NOMO-1 (cell line): ENCODE measurements at regions not wholly inside any gene's neighbourhood (a gene's known extent, or its start where the extent isn't known, plus 50 kb on each side); places are given as distances from the start of the nearest gene placed in this dataset.
A peak's percentile ranks its signal among the peaks of the same experiment; 100 is the strongest.
"Not testable (repeated sequence)": the region's sequence is repeated elsewhere in the genome, so short reads cannot be mapped to it uniquely, and the experiment has no call there.

Experiments
- DNase-seq, 2 experiments: peaks; one replicate each; lab custom pipeline; 2025; ENCODE audit not compliant: unreplicated experiment in 2 of 2; lab: John Stamatoyannopoulos, UW

DNA sequence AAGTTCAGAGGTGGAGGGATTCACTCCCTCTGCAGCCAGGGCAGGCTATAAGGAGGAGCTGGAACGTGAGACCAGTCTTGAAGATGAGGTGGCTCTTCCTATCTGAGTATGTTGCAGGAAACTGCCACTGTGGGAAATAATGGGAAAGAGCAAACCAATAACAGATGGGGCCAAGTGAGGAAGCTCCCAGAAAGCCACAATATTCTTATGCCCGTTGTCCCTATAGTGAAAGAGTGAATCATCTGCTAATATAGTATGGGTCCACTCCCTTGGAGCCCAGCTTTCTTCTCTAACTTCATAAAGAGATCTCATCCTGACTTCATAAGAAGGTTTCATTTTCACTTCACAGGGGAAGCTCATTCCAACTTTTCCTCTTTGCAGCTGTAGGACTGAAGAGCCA is 206.4 kb downstream of the BLID start:
- no peak for DNase-seq

DNA sequence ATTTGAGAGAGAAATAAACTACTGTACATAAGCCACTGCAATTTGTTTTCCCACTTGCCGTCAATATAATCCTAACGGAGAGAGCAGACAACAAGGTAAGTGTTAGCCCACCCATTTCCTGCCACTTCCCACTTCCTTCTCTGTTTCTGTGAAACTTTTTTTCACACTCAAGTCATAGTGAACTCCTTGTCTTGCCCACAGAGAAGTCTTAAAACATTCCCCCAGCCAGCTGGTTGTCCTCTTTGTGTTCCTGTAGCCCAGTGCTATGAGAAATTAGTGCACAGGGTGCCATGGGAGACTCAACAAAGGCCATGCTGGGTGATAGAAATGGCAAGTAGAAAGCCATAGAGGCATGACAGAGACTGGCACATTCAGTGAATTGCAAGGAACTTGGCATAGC is 208.6 kb downstream of the BLID start:
- DNase-seq = no peak

DNA sequence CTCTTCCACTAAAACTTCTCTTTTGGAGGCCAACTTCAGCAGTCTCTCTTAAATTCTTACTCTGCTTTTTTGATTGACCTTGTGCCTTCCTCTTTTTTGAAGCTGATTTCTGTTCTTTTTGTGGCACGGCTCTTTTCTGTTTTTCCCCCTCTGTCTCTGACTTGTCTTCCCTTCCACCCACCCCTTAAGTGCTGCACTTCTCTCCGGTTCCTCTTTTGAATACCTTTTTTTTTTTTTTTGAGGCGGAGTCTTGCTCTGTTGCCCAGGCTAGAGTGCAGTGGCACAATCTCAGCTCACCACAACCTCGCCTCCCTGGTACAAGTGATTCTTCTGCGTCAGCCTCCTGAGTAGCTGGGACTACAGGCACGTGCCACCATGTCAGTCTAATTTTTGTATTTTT is 211.9 kb downstream of the BLID start:
- peak; percentile 78 to 84 for DNase-seq

DNA sequence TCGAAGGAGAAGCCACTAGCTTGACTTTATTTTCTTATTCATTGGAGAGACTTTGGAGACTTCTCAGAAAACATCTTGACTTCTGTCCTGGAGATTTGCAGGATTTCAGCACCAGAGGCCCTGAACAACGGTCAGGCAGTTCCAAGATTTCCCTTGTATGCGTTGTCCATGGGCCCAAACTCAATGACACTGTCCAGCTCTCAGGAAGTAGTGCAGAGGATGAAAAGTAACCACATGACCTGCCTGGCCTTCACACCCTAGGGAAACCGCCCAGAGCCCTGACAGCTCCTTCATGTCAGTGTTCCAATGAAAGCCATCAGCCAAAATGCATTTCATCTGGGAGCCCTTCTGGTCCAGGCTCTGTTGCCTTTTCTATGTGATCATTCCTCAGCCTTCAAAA is 214.1 kb downstream of the BLID start:
- no peak for DNase-seq

DNA sequence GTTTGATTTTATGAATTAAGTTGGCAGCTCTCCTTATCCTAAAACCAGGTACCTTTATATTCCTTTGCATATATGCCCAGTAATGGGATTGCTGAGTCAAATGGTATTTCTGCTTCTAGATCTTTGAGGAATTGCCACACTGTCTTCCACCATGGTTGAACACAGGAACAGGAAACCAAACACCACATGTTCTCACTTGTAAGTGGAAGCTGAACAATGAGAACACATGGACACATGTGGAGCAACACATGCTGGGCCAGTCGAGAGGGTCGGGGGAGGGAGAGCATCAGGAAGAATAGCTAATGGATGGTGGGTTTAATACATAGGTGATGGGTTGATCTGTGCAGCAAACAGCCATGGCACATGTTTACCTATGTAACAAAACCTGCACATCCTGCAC is 214.6 kb downstream of the BLID start:
- DNase-seq = not testable (repeated sequence)

DNA sequence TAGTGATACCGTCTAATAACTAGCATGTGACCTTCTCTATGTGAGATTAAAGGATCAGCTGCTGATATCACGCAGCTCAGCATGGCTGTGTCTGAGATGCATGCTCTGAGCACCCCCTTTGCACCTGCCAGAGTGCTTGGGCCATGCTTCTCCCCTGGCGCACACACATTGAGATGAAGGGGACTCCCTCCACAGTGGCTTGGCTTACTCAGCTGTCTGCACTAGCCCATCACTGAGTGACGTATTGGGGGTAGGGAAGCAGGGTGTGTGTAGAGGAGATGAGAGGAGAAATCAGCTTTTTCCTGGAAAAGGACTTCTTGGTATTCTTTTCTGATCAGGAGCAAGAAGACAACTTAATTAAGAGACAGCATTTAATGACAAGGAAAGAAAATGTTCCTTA is 216.5 kb downstream of the BLID start:
- no peak for DNase-seq

DNA sequence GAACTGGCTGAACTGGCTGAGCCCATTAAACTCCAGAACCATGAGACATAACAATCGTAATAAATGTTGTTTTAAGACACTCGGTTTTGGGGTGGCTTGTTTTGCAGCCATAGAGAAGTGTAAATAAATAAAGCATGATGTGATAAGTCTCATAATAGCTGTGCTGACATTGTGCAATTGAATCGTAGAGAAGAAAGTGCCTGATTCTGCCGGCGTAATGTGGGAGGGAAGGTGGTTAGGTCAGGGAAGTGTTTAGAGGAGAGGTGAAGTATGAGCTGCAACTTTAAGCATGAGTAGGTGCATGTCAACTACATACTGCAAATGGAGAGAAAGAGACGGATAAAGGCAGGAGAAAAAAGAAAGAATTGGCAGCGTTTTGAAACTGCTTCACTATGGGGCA is 217.1 kb downstream of the BLID start:
- DNase-seq = peak; percentile 26 to 78

DNA sequence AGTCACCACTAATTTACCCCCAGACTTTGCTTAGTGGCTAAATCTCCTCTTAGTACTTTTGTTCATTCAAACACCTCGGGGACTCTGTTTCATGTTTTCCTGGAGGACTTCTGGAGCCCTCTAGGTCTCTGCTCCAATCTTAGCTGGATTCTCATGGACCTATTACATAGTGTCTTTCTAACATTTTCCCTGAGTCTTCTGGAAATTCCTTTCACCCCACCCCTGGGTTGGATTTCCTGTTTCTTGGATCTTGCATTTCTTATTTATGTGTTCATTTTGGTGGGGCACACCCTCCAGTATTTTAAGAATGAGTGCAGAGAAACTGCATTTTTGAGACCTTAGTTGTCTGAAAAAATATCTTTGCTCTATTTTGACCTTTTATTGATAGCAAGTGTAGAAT is 220.1 kb downstream of the BLID start:
- no peak for DNase-seq

DNA sequence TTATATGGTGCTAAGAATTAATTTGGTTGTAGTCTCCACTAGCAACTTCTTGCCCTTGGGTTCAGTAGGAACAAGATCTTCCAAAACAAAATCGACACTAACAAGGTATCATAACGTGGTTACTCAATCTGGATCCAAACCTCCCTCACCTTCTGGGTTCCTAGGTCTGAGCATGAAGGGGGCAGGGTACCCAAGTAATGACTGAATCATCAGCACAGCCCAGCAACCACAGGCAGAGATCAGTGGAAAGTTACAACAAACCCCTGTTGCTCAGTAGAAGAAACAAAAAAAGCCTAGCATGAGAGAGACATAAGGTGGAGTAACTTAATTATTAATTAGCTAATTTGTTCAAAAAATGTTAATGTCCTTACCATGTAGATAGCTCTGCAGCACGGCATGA is 221.4 kb downstream of the BLID start:
- DNase-seq = no peak

DNA sequence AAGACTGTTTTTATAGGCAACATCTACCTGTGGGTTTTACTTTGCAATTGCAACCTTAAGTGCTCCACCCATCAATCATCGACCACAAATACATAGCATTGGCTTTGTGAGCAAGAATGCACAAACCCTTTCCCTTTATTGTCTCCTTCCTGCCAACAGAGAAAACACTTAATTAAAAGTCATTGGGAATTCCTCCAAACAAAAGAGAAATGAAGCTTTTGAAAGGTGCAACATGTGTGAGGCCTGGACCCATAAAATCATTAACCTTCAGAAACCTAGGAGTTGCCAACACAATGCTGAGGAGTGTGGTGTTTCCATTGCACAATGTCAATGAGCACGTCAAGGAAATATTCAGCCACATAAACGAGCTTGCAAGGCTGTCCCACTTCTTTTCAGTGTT is 223.2 kb downstream of the BLID start:
- no peak for DNase-seq

DNA sequence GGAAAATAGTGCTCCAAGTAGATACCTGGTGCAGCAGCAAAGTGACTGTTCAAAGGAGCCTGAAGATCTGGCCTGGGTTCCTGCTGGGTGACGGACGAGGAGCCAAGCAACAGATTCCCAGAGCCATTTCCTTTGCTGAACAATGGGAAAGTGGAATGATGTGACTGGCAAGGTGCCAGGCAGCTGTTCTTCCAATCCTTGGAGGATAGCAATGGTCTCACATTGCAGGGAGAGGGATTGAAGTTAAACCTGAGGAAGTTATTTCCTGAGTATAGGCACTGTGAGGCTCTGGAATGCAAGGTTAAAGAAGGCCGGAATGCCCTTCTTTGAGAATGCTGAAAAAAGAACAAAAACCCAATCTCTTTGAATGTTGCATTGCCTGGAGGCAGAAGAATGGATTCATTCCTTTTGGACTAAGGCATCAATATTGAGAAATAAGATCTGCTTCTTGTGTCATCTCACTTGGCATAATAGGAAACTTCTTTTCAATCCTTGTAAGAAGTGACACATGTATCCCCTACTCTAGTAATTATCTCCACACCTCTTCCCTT is 223.8 kb downstream of the BLID start:
- no peak for DNase-seq

DNA sequence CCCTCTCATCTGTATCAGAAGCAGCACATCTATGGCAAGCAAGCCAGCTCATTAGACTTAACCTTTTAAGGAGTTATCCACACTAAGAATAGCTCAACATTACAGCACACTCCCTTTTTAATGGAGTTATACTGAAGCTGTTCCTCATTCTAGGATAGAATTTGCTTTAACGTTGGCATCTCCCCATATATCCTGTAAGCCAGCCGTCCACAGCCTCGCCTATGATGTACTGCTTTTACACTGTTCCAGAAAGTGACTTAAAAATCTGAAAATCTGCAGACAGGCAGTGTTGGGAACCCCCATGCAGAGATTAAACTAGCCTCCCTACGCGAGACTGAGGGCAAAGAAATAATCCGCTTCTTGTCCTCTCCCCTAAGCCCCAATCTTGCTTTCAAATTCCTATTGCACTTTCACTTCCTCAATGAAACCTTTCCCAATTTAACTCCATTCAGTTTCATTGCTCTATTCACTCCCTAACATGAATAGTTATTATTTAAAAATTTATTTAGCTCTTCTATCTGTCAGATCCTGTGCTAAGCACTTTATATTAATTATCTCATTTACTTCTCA is 225.0 kb downstream of the BLID start:
- peak; percentile 47 to 77 for DNase-seq

DNA sequence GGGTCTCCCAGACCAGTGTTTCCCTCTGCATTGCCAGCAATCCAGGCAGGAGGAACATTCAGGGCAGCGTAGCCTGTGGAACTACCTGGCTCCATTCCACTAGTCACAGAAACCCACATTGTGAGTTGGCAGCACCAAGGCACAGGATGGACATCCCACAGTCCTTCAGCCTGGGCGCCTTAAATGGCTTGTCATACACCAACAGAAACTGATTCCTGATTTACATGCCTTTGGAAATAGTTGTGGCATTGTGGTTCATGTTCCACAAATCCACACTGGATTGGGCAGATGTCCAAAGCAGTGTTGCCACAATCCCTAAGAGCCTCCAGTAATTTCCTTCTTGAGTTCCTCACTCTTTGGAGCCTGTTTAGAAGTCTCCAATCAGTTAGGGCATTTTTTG is 225.6 kb downstream of the BLID start:
- DNase-seq = no peak

DNA sequence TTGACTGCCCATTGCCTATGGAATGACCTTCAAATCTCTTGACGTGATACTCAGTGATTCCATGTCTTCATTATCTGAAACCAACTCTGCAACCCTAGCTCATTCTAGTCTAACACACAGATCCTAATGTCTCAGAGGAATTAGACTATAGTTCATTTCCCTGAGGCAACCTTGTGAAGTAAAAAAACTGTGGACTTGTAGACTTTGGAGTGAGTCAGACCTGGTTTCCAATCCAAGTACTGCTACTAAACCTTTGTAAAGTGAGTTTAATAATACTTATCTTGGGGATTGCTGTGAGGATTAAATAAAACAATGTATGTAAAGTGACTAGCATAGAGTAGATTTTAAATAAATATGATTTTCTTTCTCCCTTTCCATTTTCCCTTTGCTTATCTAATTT is 226.1 kb downstream of the BLID start:
- no peak for DNase-seq

DNA sequence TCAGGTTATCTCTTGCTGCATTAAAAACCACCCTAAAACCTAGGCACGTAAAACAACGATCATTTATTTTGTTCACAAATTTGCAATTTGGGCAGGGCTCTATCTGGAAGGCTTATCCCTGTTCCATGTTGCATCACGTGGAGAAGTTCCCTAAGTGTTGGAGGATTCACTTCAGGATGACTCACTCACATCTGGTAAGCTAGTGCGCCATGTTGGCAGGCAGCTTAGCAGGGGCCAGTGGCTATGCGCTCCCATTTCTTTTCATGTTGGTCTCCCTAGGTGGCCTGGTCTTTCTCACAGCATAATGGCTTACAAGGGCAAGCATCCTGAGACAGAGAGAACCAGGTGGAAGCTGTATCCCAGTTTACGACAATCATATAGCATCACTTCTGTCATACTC is 226.8 kb downstream of the BLID start:
- no peak for DNase-seq

DNA sequence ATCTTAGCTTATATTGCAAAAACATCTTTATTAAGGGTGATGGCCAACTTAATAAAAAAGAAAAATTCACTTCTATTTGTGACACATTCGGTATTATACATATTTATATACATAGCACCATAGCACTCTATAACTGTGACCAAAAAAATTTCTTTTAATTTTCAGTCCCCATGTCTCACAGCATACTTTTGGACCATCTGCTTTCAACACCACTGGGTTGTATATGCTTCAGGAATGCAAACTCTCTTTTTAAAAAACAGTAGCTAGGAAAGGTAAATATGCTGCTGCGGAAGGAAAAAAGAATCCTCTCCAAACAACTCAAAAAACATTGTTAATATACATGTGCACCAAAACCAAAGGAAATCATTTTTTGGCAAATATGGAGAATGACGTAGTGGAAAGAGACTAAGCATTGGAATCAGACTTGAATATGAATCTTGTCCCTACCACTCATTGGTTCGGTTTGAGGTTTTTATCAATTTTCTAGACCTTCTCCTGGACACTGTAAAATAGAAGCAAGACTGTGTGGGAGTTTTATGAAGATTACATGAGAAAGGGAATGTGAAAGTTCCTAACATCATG is 227.9 kb downstream of the BLID start:
- no peak for DNase-seq

DNA sequence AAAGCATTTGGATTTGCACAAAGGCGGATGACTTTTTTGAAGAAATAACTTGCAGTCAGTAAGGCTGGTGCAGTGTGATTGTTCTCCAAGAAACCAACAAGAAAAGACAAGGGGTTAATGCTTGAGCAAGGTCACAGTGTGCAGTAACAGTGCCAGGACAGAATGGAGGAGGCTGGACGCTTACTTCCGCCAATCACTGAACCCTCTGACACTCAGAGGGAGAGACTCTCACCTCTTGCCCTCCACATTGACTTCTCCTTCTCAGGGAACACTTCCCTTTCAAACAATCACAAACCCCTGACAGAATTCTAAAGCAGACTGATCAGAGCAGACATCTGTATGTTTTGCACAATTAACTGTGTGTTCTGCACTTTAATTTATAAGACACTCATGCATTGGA is 228.4 kb downstream of the BLID start:
- peak; percentile 66 to 96 for DNase-seq

DNA sequence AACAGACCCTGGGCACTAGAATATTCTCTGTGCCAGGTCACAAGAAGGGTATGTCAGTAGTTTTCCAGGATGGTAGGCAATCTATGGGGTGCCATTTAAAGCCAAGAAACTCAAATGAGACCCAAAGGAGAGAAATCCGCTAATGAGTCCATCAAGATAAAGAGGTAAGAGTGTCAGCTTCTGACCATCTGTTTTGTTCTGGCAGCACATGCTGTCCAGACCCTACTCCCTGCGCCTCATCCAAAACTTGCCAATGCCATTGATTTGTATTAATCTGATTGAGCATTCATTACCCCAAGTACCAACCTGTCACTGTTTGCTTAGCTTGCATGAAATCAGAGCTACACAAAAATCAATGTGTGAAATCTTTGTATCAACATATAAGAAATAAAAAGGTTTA is 229.0 kb downstream of the BLID start:
- DNase-seq = no peak

DNA sequence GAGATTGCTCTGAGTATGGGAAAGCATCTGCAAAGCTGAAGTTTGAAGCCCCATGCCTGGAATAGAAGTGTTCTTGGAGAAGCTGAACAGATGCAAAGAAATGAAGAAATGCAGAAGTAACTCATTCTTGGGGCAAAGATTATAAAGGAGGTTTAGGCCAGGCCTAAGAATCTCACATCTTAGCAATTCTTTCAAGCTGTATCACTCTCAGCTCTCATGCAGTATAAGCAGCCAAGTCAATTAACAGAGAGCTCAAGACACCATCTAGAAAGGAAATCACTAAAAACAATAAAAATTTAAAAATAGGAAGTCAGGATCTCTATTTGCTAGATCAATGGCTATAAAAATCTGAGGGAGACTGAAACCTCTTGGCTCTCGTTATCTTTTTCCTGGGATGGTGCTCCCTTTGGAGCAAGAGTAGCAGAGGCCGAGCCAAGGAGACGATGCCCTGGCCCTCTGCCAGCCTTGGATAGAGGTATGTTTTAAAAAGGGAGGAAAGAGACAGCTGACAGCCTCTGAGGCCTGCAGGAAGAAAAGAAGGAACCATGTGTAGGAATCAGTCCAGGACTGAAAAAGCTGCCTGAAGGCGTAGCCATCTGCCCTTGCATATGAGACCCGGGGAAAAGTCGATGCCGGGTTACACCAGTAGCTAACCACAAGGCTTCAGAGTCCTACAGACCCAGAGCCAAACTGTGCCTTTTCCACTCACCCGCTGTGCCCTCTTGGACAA is 229.8 kb downstream of the BLID start:
- DNase-seq = peak in 1 of 2 experiments; percentile 32

DNA sequence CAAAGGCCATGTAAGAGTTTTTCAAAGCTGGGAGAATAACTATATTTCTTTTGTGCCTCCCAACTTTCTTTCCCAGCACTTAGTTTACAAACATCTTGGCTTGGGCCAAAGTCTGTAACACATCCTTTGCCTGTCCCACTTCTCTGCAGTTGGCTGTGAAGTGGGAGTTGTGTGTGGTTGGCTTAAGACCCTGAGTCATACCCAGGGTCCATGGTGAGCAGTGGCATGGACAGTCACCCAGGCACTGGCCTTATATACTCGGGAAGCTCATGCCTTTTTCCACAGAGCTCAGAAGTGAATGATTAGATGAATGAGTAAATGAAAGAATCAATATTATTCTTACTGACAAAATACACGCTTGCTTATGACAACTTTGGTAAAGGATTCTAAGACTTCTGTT is 231.4 kb downstream of the BLID start:
- DNase-seq = no peak

DNA sequence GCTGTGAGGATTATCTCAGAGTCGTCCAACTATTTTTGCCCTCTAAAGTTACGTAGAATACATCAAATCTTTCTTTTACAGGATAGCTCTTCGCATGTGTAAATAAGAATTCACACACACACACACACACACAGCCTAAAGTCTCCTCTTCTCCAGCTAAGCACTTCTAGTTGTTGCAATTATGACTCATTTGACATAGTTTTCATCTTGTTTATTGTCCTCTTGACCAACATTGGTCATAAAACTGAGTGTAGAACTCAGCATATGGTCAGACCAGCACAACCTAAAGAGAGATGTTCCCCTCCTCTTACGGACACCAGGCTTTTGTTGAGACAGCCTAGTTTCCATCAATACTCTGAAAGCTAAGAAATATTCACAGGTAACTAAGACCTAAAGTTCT is 234.2 kb downstream of the BLID start:
- peak; percentile 49 to 79 for DNase-seq

DNA sequence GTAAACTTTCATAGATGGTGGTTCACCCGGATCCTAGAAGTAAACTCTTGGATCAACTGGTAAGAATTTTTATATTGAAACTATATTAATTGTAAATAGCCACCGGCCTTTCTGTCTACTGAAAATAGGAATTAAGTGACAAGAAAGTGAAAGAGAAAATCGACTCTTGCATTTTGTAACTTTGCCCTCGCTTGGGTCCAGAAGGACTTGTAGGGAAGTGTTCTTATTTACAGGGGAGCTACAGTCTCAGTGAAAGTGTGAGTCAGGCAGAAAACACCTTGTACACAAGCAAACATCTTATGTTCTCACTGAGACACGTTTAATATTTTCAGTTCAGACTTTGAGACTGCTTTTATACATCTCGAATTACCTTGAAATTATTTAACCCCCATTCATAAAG is 238.9 kb downstream of the BLID start:
- DNase-seq = peak in 1 of 2 experiments; percentile 20
